ENCODE measurements at regions not wholly inside any gene's neighbourhood (a gene's known extent, or its start where the extent isn't known, plus 50 kb on each side); places are given as distances from the start of the nearest gene placed in this dataset.

- no peak for TF ChIP-seq CTCF (conservative IDR thresholded peaks at IDR 0.05)
- H3K9me3 Mint-ChIP-seq = peaks cover 28% of the 10 kb centered on the region
- no peak overlapping the region for H3K9ac ChIP-seq (ENCODE audit: extremely low read depth, low read length, poor library complexity, severe bottlenecking)
- H3K9me3 ChIP-seq (ENCODE audit: control insufficient read depth, low read length) = no peaks in the 10 kb centered on the region
- WGBS, 2 experiments (ENCODE audit: insufficient coverage in 1 of 2, insufficient read length in 1 of 2) = 95 to 100% methylated on average over 1 to 4 of the region's 4 CpGs
- no peak overlapping the region for H3K4me3 ChIP-seq (ENCODE audit: low read length)
- peaks cover 22% of the 10 kb centered on the region for H3K27me3 Mint-ChIP-seq (ENCODE audit: insufficient read depth)
- H3K4me1 Mint-ChIP-seq = peaks cover 22% of the 10 kb centered on the region
- no peaks in the 10 kb centered on the region for H3K27me3 ChIP-seq (ENCODE audit: control insufficient read depth, insufficient read depth, low read length, poor library complexity, severe bottlenecking)
- no peak overlapping the region for H3K27ac ChIP-seq (ENCODE audit: low read depth, low read length)
- DNase-seq = no peak
- no peak overlapping the region for H3K4me3 Mint-ChIP-seq
- no peaks in the 10 kb centered on the region for H3K36me3 Mint-ChIP-seq (ENCODE audit: low read depth)
- H3K36me3 ChIP-seq (ENCODE audit: control insufficient read depth, insufficient read depth, low read length) = no peaks in the 10 kb centered on the region
- peaks cover 4% of the 10 kb centered on the region for H3K4me1 ChIP-seq (ENCODE audit: control insufficient read depth, insufficient read depth, low read length)
- H3K27ac Mint-ChIP-seq = no peak overlapping the region
Observed at GRCh38 chrX:40268188-40268520, 170.4 kb upstream of the BCOR start.

DNA sequence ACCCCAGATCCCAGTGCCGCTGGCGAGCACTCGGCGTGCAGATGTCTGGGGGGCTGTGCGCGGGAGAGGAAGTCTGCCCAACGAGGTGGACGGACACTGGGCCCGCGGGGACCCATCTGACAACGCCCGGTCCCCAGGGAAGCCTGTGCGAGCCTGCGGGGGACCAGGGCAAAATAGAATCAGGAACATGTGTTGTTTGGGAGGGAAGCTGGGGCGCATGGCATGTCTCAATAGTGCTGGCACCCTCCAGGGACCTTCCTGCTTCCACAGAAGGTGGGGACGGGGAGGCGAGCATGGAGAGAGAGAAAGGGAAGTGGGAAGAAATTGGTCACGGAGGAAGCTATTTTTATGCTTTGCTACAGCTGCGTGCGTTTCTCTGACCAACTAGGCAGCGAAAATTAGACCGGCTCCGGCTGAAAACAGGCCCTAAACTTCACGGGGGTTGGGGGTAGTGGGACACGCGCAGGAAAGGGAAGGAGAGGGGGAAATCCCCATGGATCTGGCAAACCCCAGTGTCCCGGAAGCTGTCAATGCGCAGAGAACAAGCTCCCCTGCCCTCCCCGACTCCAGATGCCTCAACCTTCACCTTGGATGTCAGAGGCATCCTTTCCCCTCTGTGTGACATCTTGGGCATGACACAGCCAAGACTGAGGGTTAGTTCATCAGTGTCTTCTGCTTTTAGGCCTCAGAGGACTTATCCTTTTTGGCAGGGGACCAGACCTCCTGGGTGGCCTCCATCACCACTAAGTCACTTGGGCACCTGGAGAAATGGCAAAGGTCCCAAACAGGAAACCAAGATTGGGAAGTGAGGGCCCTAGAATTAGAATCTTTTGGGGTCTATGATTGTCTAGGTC, 169.8 kb upstream of the BCOR start:
- Mint-ChIP-seq H3K27me3 (ENCODE audit: insufficient read depth) (peaks cover 22% of the 10 kb centered on the region), H3K27ac (no peak overlapping the region), H3K4me1 (peaks cover 16% of the 10 kb centered on the region), H3K36me3 (ENCODE audit: low read depth) (no peaks in the 10 kb centered on the region), H3K4me3 (peak overlapping the region; percentile 58), H3K9me3 (peaks cover 28% of the 10 kb centered on the region)
- Histone ChIP-seq H3K4me3 (ENCODE audit: low read length) (no peak overlapping the region), H3K9me3 (ENCODE audit: control insufficient read depth, low read length) (no peaks in the 10 kb centered on the region), H3K4me1 (ENCODE audit: control insufficient read depth, insufficient read depth, low read length) (peaks cover 4% of the 10 kb centered on the region), H3K9ac (ENCODE audit: extremely low read depth, low read length, poor library complexity, severe bottlenecking) (no peak overlapping the region), H3K27ac (ENCODE audit: low read depth, low read length) (no peak overlapping the region), H3K36me3 (ENCODE audit: control insufficient read depth, insufficient read depth, low read length) (no peaks in the 10 kb centered on the region), H3K27me3 (ENCODE audit: control insufficient read depth, insufficient read depth, low read length, poor library complexity, severe bottlenecking) (no peaks in the 10 kb centered on the region)
- DNase-seq = no peak
- WGBS, 2 experiments (ENCODE audit: insufficient coverage in 1 of 2, insufficient read length in 1 of 2) = 44 to 63% methylated on average over 6 to 29 of the region's 29 CpGs
- TF ChIP-seq CTCF (conservative IDR thresholded peaks at IDR 0.05) = no peak

- DNase-seq = peak; percentile 94
- Histone ChIP-seq H3K9me3 (ENCODE audit: control insufficient read depth, low read length) (no peaks in the 10 kb centered on the region), H3K9ac (ENCODE audit: extremely low read depth, low read length, poor library complexity, severe bottlenecking) (no peak overlapping the region), H3K27me3 (ENCODE audit: control insufficient read depth, insufficient read depth, low read length, poor library complexity, severe bottlenecking) (no peaks in the 10 kb centered on the region), H3K36me3 (ENCODE audit: control insufficient read depth, insufficient read depth, low read length) (no peaks in the 10 kb centered on the region), H3K4me3 (ENCODE audit: low read length) (peak overlapping the region; percentile 65), H3K27ac (ENCODE audit: low read depth, low read length) (no peak overlapping the region), H3K4me1 (ENCODE audit: control insufficient read depth, insufficient read depth, low read length) (no peaks in the 10 kb centered on the region)
- peaks cover 22% of the 10 kb centered on the region for H3K27me3 Mint-ChIP-seq (ENCODE audit: insufficient read depth)
- peak overlapping the region; percentile 58 for H3K4me3 Mint-ChIP-seq
- no peak overlapping the region for H3K27ac Mint-ChIP-seq
- WGBS, 2 experiments (ENCODE audit: insufficient coverage in 1 of 2, insufficient read length in 1 of 2) = 10 to 16% methylated on average over 2 to 38 of the region's 42 CpGs
- H3K9me3 Mint-ChIP-seq = peaks cover 22% of the 10 kb centered on the region
- H3K4me1 Mint-ChIP-seq = peaks cover 10% of the 10 kb centered on the region
- H3K36me3 Mint-ChIP-seq (ENCODE audit: low read depth) = no peaks in the 10 kb centered on the region
- TF ChIP-seq CTCF (conservative IDR thresholded peaks at IDR 0.05) = peak; percentile 82
Observed at GRCh38 chrX:40266490-40267333, 169.0 kb upstream of the BCOR start.

All from endodermal cell (in vitro differentiated cells).